DOHH2 (cell line): ENCODE measurements at regions not wholly inside any gene's neighbourhood (a gene's known extent, or its start where the extent isn't known, plus 50 kb on each side); places are given as distances from the start of the nearest gene placed in this dataset.

ENCODE experiments used
- EZH2phosphoT487 ChIP-seq: fragments of 200-600 bp; sonication (generic); IDR thresholded peaks from 2 replicates; pipeline ENCODE4 v1.6.1; 2017; ENCODE audit warnings: borderline replicate concordance, mild to moderate bottlenecking, antibody characterized with exemption, low read length, moderate library complexity, mixed read lengths
- TF ChIP-seq, protein P1 (sequence below): fragments of 200-600 bp; sonication (generic); IDR thresholded peaks from one replicate; pipeline ENCODE4 v1.5.1; 2014; ENCODE audit warnings: antibody characterized with exemption, mild to moderate bottlenecking, low read depth, low read length; ENCODE audit not compliant: poor library complexity, severe bottlenecking

DNA sequence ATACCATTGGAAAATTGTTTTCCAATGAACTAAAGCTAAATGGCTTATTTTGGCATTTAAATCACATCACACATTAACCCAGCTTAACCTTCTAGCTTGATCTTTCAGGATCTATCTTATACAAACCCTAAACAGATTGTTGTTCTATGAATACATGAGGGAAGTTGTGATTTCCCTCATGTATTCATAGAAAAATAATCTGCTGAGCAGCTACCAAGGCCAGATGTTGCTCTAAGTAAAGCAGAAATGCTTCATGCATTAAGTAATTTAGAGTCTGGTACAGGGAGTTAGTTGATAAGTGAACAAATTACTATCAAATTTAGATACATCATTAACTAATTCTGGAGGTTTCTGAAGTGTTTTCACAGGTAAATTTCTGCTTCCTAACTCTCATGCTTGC is 204.6 kb upstream of the ANO3 start:
- TF ChIP-seq, protein P1, sequence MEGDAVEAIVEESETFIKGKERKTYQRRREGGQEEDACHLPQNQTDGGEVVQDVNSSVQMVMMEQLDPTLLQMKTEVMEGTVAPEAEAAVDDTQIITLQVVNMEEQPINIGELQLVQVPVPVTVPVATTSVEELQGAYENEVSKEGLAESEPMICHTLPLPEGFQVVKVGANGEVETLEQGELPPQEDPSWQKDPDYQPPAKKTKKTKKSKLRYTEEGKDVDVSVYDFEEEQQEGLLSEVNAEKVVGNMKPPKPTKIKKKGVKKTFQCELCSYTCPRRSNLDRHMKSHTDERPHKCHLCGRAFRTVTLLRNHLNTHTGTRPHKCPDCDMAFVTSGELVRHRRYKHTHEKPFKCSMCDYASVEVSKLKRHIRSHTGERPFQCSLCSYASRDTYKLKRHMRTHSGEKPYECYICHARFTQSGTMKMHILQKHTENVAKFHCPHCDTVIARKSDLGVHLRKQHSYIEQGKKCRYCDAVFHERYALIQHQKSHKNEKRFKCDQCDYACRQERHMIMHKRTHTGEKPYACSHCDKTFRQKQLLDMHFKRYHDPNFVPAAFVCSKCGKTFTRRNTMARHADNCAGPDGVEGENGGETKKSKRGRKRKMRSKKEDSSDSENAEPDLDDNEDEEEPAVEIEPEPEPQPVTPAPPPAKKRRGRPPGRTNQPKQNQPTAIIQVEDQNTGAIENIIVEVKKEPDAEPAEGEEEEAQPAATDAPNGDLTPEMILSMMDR = no peak
- no peak for TF ChIP-seq EZH2phosphoT487
